Vagina (tissue), 2 donors: ENCODE measurements at regions not wholly inside any gene's neighbourhood (a gene's known extent, or its start where the extent isn't known, plus 50 kb on each side); places are given as distances from the start of the nearest gene placed in this dataset.

Source experiments
- CTCF ChIP-seq, 3 experiments: fragments of 450-650 bp in 2 of 3; fragments of 200-600 bp in 1 of 3; sonication (generic) in 1 of 3; IDR thresholded peaks; one replicate each; pipeline ENCODE4 v1.5.1; 2017 to 2019; ENCODE audit warnings: antibody characterized with exemption in 3 of 3, mild to moderate bottlenecking in 2 of 3, moderate library complexity in 2 of 3
- POLR2A ChIP-seq, 2 donors: fragments of 450-650 bp; IDR thresholded peaks; one replicate each; pipeline ENCODE4 v1.6.1; 2017; ENCODE audit warnings: antibody characterized with exemption in 2 of 2, mild to moderate bottlenecking in 2 of 2, moderate library complexity in 2 of 2
- POLR2AphosphoS5 ChIP-seq, 2 donors: sonication (generic); formaldehyde crosslinking; IDR thresholded peaks; one replicate each; pipeline ENCODE4 v1.9.0; 2017; ENCODE audit warnings: antibody characterized with exemption in 2 of 2, mild to moderate bottlenecking in 2 of 2, low read depth in 1 of 2; ENCODE audit not compliant: insufficient read depth in 1 of 2

GRCh38 chr10:17537281-17537680 lies 79.9 kb downstream of the HACD1 start:
- TF ChIP-seq CTCF (IDR thresholded peaks at IDR 0.05), result no peak
- no peak for TF ChIP-seq POLR2AphosphoS5 (IDR thresholded peaks at IDR 0.05; ENCODE audit: insufficient read depth in 1 of 2, low read depth in 1 of 2)
- no peak for TF ChIP-seq POLR2A (IDR thresholded peaks at IDR 0.05)
